Keratinocyte (primary cell): ENCODE measurements at regions not wholly inside any gene's neighbourhood (a gene's known extent, or its start where the extent isn't known, plus 50 kb on each side); places are given as distances from the start of the nearest gene placed in this dataset.

ENCODE experiments used
- DNase-seq: peaks from one replicate; pipeline ENCODE4 v3.0.0-alpha.2; 2011; ENCODE audit warnings: low read depth, missing footprints, low spot score
- FAIRE-seq: peaks from 2 replicates; lab custom pipeline; 2011; peaks lifted over from hg19 to GRCh38; lab: Jason Lieb, UNC
- H2AFZ ChIP-seq: 2 replicates; pipeline ENCODE4 v1.6.0; 2012; ENCODE audit warnings: low read length, control low read depth, inconsistent platforms; ENCODE audit not compliant: control insufficient read depth
- H3K27ac ChIP-seq: 2 replicates; pipeline ENCODE4 v1.5.1; 2011; ENCODE audit warnings: low read length; ENCODE audit not compliant: control insufficient read depth, insufficient read depth
- H3K27me3 ChIP-seq: 3 replicates; pipeline ENCODE4 v1.6.0; 2011; ENCODE audit warnings: low read length; ENCODE audit not compliant: control insufficient read depth, insufficient read depth; ENCODE audit errors: extremely low read depth
- H3K36me3 ChIP-seq, 2 experiments: 2 replicates in 1 of 2; 3 replicates in 1 of 2; pipeline ENCODE4 v1.5.1; 2011; ENCODE audit warnings: low read length in 2 of 2, mild to moderate bottlenecking in 1 of 2; ENCODE audit not compliant: control insufficient read depth in 2 of 2, insufficient read depth in 2 of 2; ENCODE audit errors: extremely low read depth in 1 of 2
- H3K4me1 ChIP-seq: 3 replicates; pipeline ENCODE4 v1.5.1; 2011; ENCODE audit warnings: low read length; ENCODE audit not compliant: control insufficient read depth, insufficient read depth; ENCODE audit errors: extremely low read depth
- H3K4me2 ChIP-seq: 3 replicates; pipeline ENCODE4 v1.6.0; 2011; ENCODE audit warnings: low read depth, low read length; ENCODE audit not compliant: control insufficient read depth, insufficient read depth; ENCODE audit errors: extremely low read depth
- H3K4me3 ChIP-seq, 3 experiments: fragments of 200-600 bp in 1 of 3; sonication (generic) in 1 of 3; 2 replicates in 2 of 3; 3 replicates in 1 of 3; pipeline ENCODE4 v1.5.1; 2011 to 2016; ENCODE audit warnings: low read length in 3 of 3, mild to moderate bottlenecking in 3 of 3, control low read depth in 2 of 3, inconsistent platforms in 1 of 3, low read depth in 1 of 3, mixed read lengths in 1 of 3, mixed run types in 1 of 3, moderate library complexity in 1 of 3; ENCODE audit not compliant: control insufficient read depth in 2 of 3, insufficient read depth in 2 of 3; ENCODE audit errors: extremely low read depth in 1 of 3
- H3K79me2 ChIP-seq: 2 replicates; pipeline ENCODE4 v1.6.0; 2012; ENCODE audit warnings: low read length; ENCODE audit not compliant: control insufficient read depth, insufficient read depth
- H3K9ac ChIP-seq: 3 replicates; pipeline ENCODE4 v1.6.0; 2011; ENCODE audit warnings: low read length; ENCODE audit not compliant: control insufficient read depth, insufficient read depth; ENCODE audit errors: extremely low read depth
- H3K9me1 ChIP-seq: 3 replicates; pipeline ENCODE4 v1.6.0; 2011; ENCODE audit warnings: low read length; ENCODE audit not compliant: control insufficient read depth, insufficient read depth; ENCODE audit errors: extremely low read depth
- H3K9me3 ChIP-seq: 2 replicates; pipeline ENCODE4 v1.5.1; 2012; ENCODE audit warnings: low read depth, low read length; ENCODE audit not compliant: control insufficient read depth
- H4K20me1 ChIP-seq: 3 replicates; pipeline ENCODE4 v1.6.0; 2011; ENCODE audit warnings: low read length; ENCODE audit not compliant: control insufficient read depth, insufficient read depth; ENCODE audit errors: extremely low read depth
- EZH2 ChIP-seq: IDR thresholded peaks from one replicate; pipeline ENCODE4 v1.6.1; 2012; ENCODE audit warnings: inconsistent platforms, mild to moderate bottlenecking, low read length, moderate library complexity
- dilution Hi-C: fragments of 300-500 bp; cut with MboI; formaldehyde crosslinking; loops from one replicate; pipeline ENCODE4 v1.7.0; 2020; ENCODE audit warnings: low sequenced_read_pairs; ENCODE audit not compliant: extremely low pct_ligation_motif_present
- TF ChIP-seq, protein P1 (sequence below), 3 experiments: IDR thresholded peaks in 1 of 3; conservative IDR thresholded peaks in 1 of 3; optimal IDR thresholded peaks in 1 of 3; 2 replicates in 2 of 3; 3 replicates in 1 of 3; pipeline versions ENCODE3 to v1.5.1; 2011; ENCODE audit warnings: low read length in 3 of 3, mild to moderate bottlenecking in 3 of 3, moderate library complexity in 2 of 3, control low read depth in 1 of 3, inconsistent platforms in 1 of 3; ENCODE audit not compliant: insufficient read depth in 2 of 3; ENCODE audit errors: extremely low read depth in 1 of 3

DNA sequence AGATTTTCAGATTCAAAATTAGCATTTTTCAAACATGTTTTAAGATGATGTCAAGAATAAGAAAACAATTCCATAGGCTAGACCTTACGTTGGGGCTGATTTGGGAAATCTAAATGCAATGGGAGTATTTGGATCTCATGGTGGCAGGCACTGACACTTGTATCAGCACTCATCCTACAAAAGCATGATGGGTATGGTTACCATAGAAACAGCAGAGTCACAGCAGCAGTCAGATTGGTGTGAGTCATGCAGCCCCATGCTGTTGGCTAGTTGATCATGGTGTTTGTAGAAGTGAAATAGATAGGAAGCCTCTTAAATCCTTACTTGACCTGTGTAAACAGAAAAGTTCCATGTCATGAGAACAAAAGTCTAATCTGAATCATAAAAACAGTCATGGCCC is 1637.3 kb upstream of the PABPC4L start:
- H3K9ac ChIP-seq = no peak overlapping the region
- H3K9me3 ChIP-seq = peaks cover 2% of the 10 kb centered on the region
- H3K4me2 ChIP-seq = no peak overlapping the region
- FAIRE-seq (no peak), DNase-seq (no peak)
- no peaks in the 10 kb centered on the region for H3K36me3 ChIP-seq
- H3K4me3 ChIP-seq = no peak overlapping the region
- no peak overlapping the region for H2AFZ ChIP-seq
- no peak overlapping the region for H3K27ac ChIP-seq
- H3K9me1 ChIP-seq = no peaks in the 10 kb centered on the region
- H3K27me3 ChIP-seq = no peaks in the 10 kb centered on the region
- no peak for TF ChIP-seq EZH2
- TF ChIP-seq, protein P1, sequence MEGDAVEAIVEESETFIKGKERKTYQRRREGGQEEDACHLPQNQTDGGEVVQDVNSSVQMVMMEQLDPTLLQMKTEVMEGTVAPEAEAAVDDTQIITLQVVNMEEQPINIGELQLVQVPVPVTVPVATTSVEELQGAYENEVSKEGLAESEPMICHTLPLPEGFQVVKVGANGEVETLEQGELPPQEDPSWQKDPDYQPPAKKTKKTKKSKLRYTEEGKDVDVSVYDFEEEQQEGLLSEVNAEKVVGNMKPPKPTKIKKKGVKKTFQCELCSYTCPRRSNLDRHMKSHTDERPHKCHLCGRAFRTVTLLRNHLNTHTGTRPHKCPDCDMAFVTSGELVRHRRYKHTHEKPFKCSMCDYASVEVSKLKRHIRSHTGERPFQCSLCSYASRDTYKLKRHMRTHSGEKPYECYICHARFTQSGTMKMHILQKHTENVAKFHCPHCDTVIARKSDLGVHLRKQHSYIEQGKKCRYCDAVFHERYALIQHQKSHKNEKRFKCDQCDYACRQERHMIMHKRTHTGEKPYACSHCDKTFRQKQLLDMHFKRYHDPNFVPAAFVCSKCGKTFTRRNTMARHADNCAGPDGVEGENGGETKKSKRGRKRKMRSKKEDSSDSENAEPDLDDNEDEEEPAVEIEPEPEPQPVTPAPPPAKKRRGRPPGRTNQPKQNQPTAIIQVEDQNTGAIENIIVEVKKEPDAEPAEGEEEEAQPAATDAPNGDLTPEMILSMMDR (optimal IDR thresholded peaks at IDR 0.05 in 1 of 3, IDR thresholded peaks at IDR 0.05 in 1 of 3, conservative IDR thresholded peaks at IDR 0.05 in 1 of 3; ENCODE audit: extremely low read depth in 1 of 3, insufficient read depth in 2 of 3, low read length in 3 of 3) = no peak
- H4K20me1 ChIP-seq = no peaks in the 10 kb centered on the region
- dilution Hi-C loops = no loop called here
- no peaks in the 10 kb centered on the region for H3K79me2 ChIP-seq
- no peaks in the 10 kb centered on the region for H3K4me1 ChIP-seq

DNA sequence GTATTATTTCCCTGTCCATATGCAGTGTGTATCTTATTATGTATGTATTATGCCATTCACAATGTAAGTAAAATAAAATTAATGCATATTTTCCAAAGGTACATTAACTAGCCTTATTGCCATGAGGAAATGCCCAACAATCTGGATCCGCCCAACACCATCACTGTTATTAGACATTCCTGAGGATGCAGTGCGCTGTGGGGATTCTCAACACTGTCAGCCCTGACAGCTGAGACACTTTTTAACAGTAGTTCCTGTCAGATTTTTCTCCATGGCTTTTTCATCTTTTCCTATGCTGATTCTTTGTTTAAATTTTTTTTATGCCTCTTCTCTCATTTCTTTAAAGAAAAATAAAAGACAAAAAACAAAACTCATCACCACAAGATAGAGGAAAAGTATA is 1632.9 kb upstream of the PABPC4L start:
- TF ChIP-seq, protein P1 (optimal IDR thresholded peaks at IDR 0.05 in 1 of 3, IDR thresholded peaks at IDR 0.05 in 1 of 3, conservative IDR thresholded peaks at IDR 0.05 in 1 of 3; ENCODE audit: extremely low read depth in 1 of 3, insufficient read depth in 2 of 3, low read length in 3 of 3) = no peak
- no peak for TF ChIP-seq EZH2
- Histone ChIP-seq H3K9ac (no peak overlapping the region), H3K4me3 (no peak overlapping the region), H3K9me1 (no peaks in the 10 kb centered on the region), H3K4me2 (no peak overlapping the region), H3K4me1 (no peaks in the 10 kb centered on the region), H4K20me1 (no peaks in the 10 kb centered on the region), H3K79me2 (no peaks in the 10 kb centered on the region), H3K27ac (no peak overlapping the region), H3K9me3 (peaks cover 2% of the 10 kb centered on the region), H3K27me3 (no peaks in the 10 kb centered on the region), H2AFZ (no peak overlapping the region), H3K36me3 (no peaks in the 10 kb centered on the region)
- dilution Hi-C loops = no loop called here
- FAIRE-seq = no peak
- no peak for DNase-seq
